ENCODE measurements at regions not wholly inside any gene's neighbourhood (a gene's known extent, or its start where the extent isn't known, plus 50 kb on each side); places are given as distances from the start of the nearest gene placed in this dataset.
"Not testable (repeated sequence)": the region's sequence is repeated elsewhere in the genome, so short reads cannot be mapped to it uniquely, and the experiment has no call there.

GRCh38 chr7:142496545-142496991 is 238.7 kb upstream of the PRSS58 start:
- FAIRE-seq = no peak

- FAIRE-seq = not testable (repeated sequence)
Observed at GRCh38 chr7:142495879-142496278, 238.0 kb upstream of the PRSS58 start.

GRCh38 chr7:142495301-142495700 is 237.4 kb upstream of the PRSS58 start:
- not testable (repeated sequence) for FAIRE-seq

- no peak for FAIRE-seq
Observed at GRCh38 chr7:142494021-142494420, 236.2 kb upstream of the PRSS58 start.

- FAIRE-seq = no peak
Observed at GRCh38 chr7:142488842-142489241, 231.0 kb upstream of the PRSS58 start.

GRCh38 chr7:142488036-142488633 is 230.3 kb upstream of the PRSS58 start:
- FAIRE-seq = no peak

GRCh38 chr7:142487565-142487964 is 229.7 kb upstream of the PRSS58 start:
- not testable (repeated sequence) for FAIRE-seq

GRCh38 chr7:142487124-142487523 is 229.3 kb upstream of the PRSS58 start:
- FAIRE-seq = no peak

GRCh38 chr7:142485617-142486226 is 227.9 kb upstream of the PRSS58 start:
- no peak for FAIRE-seq

GRCh38 chr7:142483659-142484317 is 225.9 kb upstream of the PRSS58 start:
- no peak for FAIRE-seq

- FAIRE-seq = no peak
Observed at GRCh38 chr7:142482891-142483658, 225.2 kb upstream of the PRSS58 start.

- FAIRE-seq = no peak
Observed at GRCh38 chr7:142481548-142481947, 223.7 kb upstream of the PRSS58 start.

GRCh38 chr7:142478479-142479220 is 220.8 kb upstream of the PRSS58 start:
- FAIRE-seq = no peak

- not testable (repeated sequence) for FAIRE-seq
Observed at GRCh38 chr7:142477801-142478200, 219.9 kb upstream of the PRSS58 start.

GRCh38 chr7:142477079-142477651 is 219.3 kb upstream of the PRSS58 start:
- no peak for FAIRE-seq

- no peak for FAIRE-seq
Observed at GRCh38 chr7:142476077-142476476, 218.2 kb upstream of the PRSS58 start.

GRCh38 chr7:142471820-142472219 is 214.0 kb upstream of the PRSS58 start:
- no peak for FAIRE-seq

GRCh38 chr7:142470544-142470830 is 212.6 kb upstream of the PRSS58 start:
- FAIRE-seq = no peak

GRCh38 chr7:142469696-142470543 is 212.1 kb upstream of the PRSS58 start:
- FAIRE-seq = no peak

GRCh38 chr7:142468871-142469665 is 211.2 kb upstream of the PRSS58 start:
- FAIRE-seq = no peak

All from G401.6 (cell line).